GM18499 (cell line): ENCODE measurements at regions not wholly inside any gene's neighbourhood (a gene's known extent, or its start where the extent isn't known, plus 50 kb on each side); places are given as distances from the start of the nearest gene placed in this dataset.
"Not testable (repeated sequence)": the region's sequence is repeated elsewhere in the genome, so short reads cannot be mapped to it uniquely, and the experiment has no call there.

Experiments used
- ATAC-seq: cut with Tn5 transposase; IDR thresholded peaks from one replicate; pipeline ENCODE4 v1.9.1; 2021; ENCODE audit warnings: moderate number of reproducible peaks; ENCODE audit not compliant: insufficient read depth, unreplicated experiment

GRCh38 chrX:22520128-22520828, 247.6 kb downstream of the CBLL2 start:
- no peak for ATAC-seq

- ATAC-seq = peak; percentile 99
These were observed 253.6 kb downstream of the CBLL2 start for GRCh38 chrX:22526339-22526738.

GRCh38 chrX:22527302-22527701, 254.6 kb downstream of the CBLL2 start:
- ATAC-seq = no peak

- ATAC-seq = no peak
These were observed 261.2 kb downstream of the CBLL2 start for GRCh38 chrX:22533898-22534297.

- no peak for ATAC-seq
These were observed 261.9 kb downstream of the CBLL2 start for GRCh38 chrX:22534643-22535042.

GRCh38 chrX:22536746-22537304, 264.1 kb downstream of the CBLL2 start:
- no peak for ATAC-seq

- ATAC-seq = no peak
These were observed 265.9 kb downstream of the CBLL2 start for GRCh38 chrX:22538580-22538979.

GRCh38 chrX:22541926-22542325, 269.2 kb downstream of the CBLL2 start:
- no peak for ATAC-seq

- no peak for ATAC-seq
These were observed 269.9 kb downstream of the CBLL2 start for GRCh38 chrX:22542641-22543040.

- no peak for ATAC-seq
These were observed 286.8 kb downstream of the CBLL2 start for GRCh38 chrX:22559506-22559905.

- no peak for ATAC-seq
These were observed 302.6 kb downstream of the CBLL2 start for GRCh38 chrX:22575161-22575845.

GRCh38 chrX:22577181-22577580, 304.5 kb downstream of the CBLL2 start:
- no peak for ATAC-seq

GRCh38 chrX:22585831-22586230, 313.1 kb downstream of the CBLL2 start:
- no peak for ATAC-seq

- no peak for ATAC-seq
These were observed 317.1 kb downstream of the CBLL2 start for GRCh38 chrX:22589845-22590244.

GRCh38 chrX:22594766-22595165, 322.1 kb downstream of the CBLL2 start:
- no peak for ATAC-seq

GRCh38 chrX:22603060-22603459, 330.3 kb downstream of the CBLL2 start:
- ATAC-seq = no peak

GRCh38 chrX:22609452-22609851, 336.7 kb downstream of the CBLL2 start:
- ATAC-seq = not testable (repeated sequence)

GRCh38 chrX:22616867-22617266, 344.2 kb downstream of the CBLL2 start:
- no peak for ATAC-seq

GRCh38 chrX:22627576-22627975, 354.9 kb downstream of the CBLL2 start:
- no peak for ATAC-seq

GRCh38 chrX:22628275-22628674, 355.6 kb downstream of the CBLL2 start:
- no peak for ATAC-seq

GRCh38 chrX:22629105-22629725, 356.5 kb downstream of the CBLL2 start:
- no peak for ATAC-seq
